GM23338 (cell line): ENCODE measurements at regions not wholly inside any gene's neighbourhood (a gene's known extent, or its start where the extent isn't known, plus 50 kb on each side); places are given as distances from the start of the nearest gene placed in this dataset.

Experiments used
- ATAC-seq: fragments of 200-7000 bp; cut with Tn5 transposase; 3 replicates; pipeline ENCODE4 v1.9.1; 2020
- DNase-seq: peaks from one replicate; pipeline ENCODE4 v3.0.0-alpha.2; 2015; ENCODE audit warnings: low spot score
- H2AFZ ChIP-seq: fragments of 200-600 bp; sonication (generic); 2 replicates; pipeline ENCODE4 v1.8.0; 2016; ENCODE audit warnings: antibody characterized with exemption, mild to moderate bottlenecking, moderate library complexity
- H3F3A ChIP-seq: fragments of 200-600 bp; sonication (generic); replicated peaks from 2 replicates; pipeline ENCODE4 v1.8.0; 2017; ENCODE audit warnings: antibody characterized with exemption, mixed run types, low read depth
- H3K27ac ChIP-seq: fragments of 200-600 bp; sonication (generic); 2 replicates; pipeline ENCODE4 v1.6.1; 2016; ENCODE audit warnings: low read depth
- H3K27me3 ChIP-seq: fragments of 200-600 bp; sonication (generic); 2 replicates; pipeline ENCODE4 v1.8.0; 2016; ENCODE audit warnings: mild to moderate bottlenecking, mixed run types, moderate library complexity; ENCODE audit not compliant: insufficient read depth
- H3K36me3 ChIP-seq: fragments of 200-600 bp; sonication (generic); 2 replicates; pipeline ENCODE4 v1.8.0; 2016; ENCODE audit warnings: mild to moderate bottlenecking; ENCODE audit not compliant: insufficient read depth
- H3K4me1 ChIP-seq: fragments of 200-600 bp; sonication (generic); 2 replicates; pipeline ENCODE4 v1.8.0; 2016; ENCODE audit warnings: mild to moderate bottlenecking, moderate library complexity; ENCODE audit not compliant: insufficient read depth
- H3K4me2 ChIP-seq: fragments of 200-600 bp; sonication (generic); 2 replicates; pipeline ENCODE4 v1.7.1; 2017; ENCODE audit warnings: mixed run types
- H3K4me3 ChIP-seq: fragments of 200-600 bp; sonication (generic); 2 replicates; pipeline ENCODE4 v1.6.1; 2016; ENCODE audit warnings: mixed run types
- H3K79me2 ChIP-seq: fragments of 200-600 bp; sonication (generic); replicated peaks from 2 replicates; pipeline ENCODE4 v1.8.0; 2017; ENCODE audit warnings: mild to moderate bottlenecking; ENCODE audit not compliant: insufficient read depth
- H3K9me2 ChIP-seq: fragments of 200-600 bp; sonication (generic); 2 replicates; pipeline ENCODE4 v1.8.0; 2017; ENCODE audit not compliant: insufficient read depth
- H4K20me1 ChIP-seq: fragments of 200-600 bp; sonication (generic); replicated peaks from 2 replicates; pipeline ENCODE4 v1.8.0; 2017; ENCODE audit warnings: mild to moderate bottlenecking; ENCODE audit not compliant: insufficient read depth
- H3K27ac Mint-ChIP-seq: 2 replicates; pipeline ENCODE4 v1.8.0; 2020; ENCODE audit warnings: inconsistent platforms, mild to moderate bottlenecking, moderate library complexity, mixed read lengths
- H3K27me3 Mint-ChIP-seq: 3 replicates; pipeline ENCODE4 v1.8.0; 2022; ENCODE audit warnings: low read depth, mild to moderate bottlenecking, moderate library complexity, mixed read lengths, inconsistent platforms; ENCODE audit not compliant: insufficient read depth, poor library complexity
- H3K36me3 Mint-ChIP-seq: 3 replicates; pipeline ENCODE4 v1.8.0; 2021; ENCODE audit warnings: low read depth, mild to moderate bottlenecking, inconsistent platforms, moderate library complexity, mixed read lengths
- H3K4me1 Mint-ChIP-seq: 3 replicates; pipeline ENCODE4 v1.8.0; 2020; ENCODE audit warnings: mild to moderate bottlenecking, inconsistent platforms, mixed read lengths
- H3K4me3 Mint-ChIP-seq: 3 replicates; pipeline ENCODE4 v1.8.0; 2021; ENCODE audit warnings: moderate library complexity, mild to moderate bottlenecking, inconsistent platforms, mixed read lengths
- H3K9me3 Mint-ChIP-seq: 3 replicates; pipeline ENCODE4 v1.8.0; 2020; ENCODE audit warnings: moderate library complexity, mild to moderate bottlenecking, inconsistent platforms, mixed read lengths
- CREB1 ChIP-seq: fragments of 250-450 bp; sonication (Bioruptor Pico); IDR thresholded peaks from 2 replicates; pipeline ENCODE4 v1.5.0; 2020; ENCODE audit warnings: low read depth, mild to moderate bottlenecking, moderate library complexity
- EZH2 ChIP-seq: fragments of 200-600 bp; sonication (generic); IDR thresholded peaks from one replicate; pipeline ENCODE4 v1.8.0; 2017; ENCODE audit warnings: antibody characterized with exemption, mild to moderate bottlenecking, low read depth; ENCODE audit not compliant: unreplicated experiment
- EZH2phosphoT487 ChIP-seq: fragments of 200-600 bp; sonication (generic); IDR thresholded peaks from one replicate; pipeline ENCODE4 v1.8.1; 2018; ENCODE audit warnings: antibody characterized with exemption; ENCODE audit not compliant: unreplicated experiment
- JUNB ChIP-seq: IDR thresholded peaks from one replicate; pipeline ENCODE4 v1.6.1; 2016; ENCODE audit warnings: antibody characterized with exemption; ENCODE audit not compliant: unreplicated experiment
- NANOG ChIP-seq: IDR thresholded peaks from 2 replicates; pipeline ENCODE4 v1.6.1; 2016; ENCODE audit warnings: antibody characterized with exemption, borderline replicate concordance
- POLR2AphosphoS5 ChIP-seq: IDR thresholded peaks from 2 replicates; pipeline ENCODE4 v1.6.1; 2016; ENCODE audit warnings: antibody characterized with exemption, low read depth
- STAT1 ChIP-seq: IDR thresholded peaks from one replicate; pipeline ENCODE4 v1.6.1; 2016; ENCODE audit warnings: antibody characterized with exemption; ENCODE audit not compliant: unreplicated experiment
- ZNF114 ChIP-seq: fragments of 250-450 bp; sonication (Bioruptor Pico); IDR thresholded peaks from 2 replicates; pipeline ENCODE4 v1.5.0; 2020; ENCODE audit warnings: mild to moderate bottlenecking, moderate library complexity
- ZNF331 ChIP-seq: fragments of 250-450 bp; sonication (Bioruptor Pico); IDR thresholded peaks from 2 replicates; pipeline ENCODE4 v1.5.0; 2020; ENCODE audit warnings: low read depth, mild to moderate bottlenecking, moderate library complexity
- TF ChIP-seq, protein P1 (sequence below): IDR thresholded peaks from one replicate; pipeline ENCODE4 v1.6.1; 2018; ENCODE audit warnings: antibody characterized with exemption; ENCODE audit not compliant: unreplicated experiment
- TF ChIP-seq, protein P2 (sequence below): IDR thresholded peaks from 2 replicates; pipeline ENCODE4 v1.6.1; 2016; ENCODE audit warnings: antibody characterized with exemption
- TF ChIP-seq, protein P3 (sequence below), 2 experiments: fragments of 200-600 bp in 1 of 2; sonication (generic) in 1 of 2; conservative IDR thresholded peaks; 2 replicates each; pipeline versions ENCODE4 v1.5.1 to v1.6.1; 2016 to 2017; ENCODE audit warnings: antibody characterized with exemption in 2 of 2, low read depth in 2 of 2, mild to moderate bottlenecking in 2 of 2, moderate library complexity in 1 of 2

DNA sequence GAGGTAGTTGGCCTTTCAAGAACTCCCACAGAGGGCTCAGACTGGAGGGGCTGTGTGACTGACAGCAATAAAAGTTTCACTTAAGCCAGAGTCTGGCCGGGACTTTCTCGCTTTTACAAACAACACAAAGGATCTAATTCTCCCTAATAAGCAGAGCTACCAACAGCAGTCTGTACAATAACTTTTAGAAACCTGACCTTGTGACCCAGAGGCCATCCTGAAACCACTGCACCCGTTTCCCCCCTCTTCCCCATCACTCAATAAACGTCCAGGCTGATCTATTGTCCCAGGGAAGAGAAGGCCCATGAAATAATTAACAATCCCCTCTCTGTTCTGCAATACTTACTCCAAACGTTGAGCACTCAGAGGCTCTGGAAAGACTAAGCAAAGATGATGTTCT lies 442.4 kb downstream of the ZIC3 start:
- H3K27me3 Mint-ChIP-seq = peaks cover 5% of the 10 kb centered on the region
- H3K36me3 Mint-ChIP-seq = no peaks in the 10 kb centered on the region
- ATAC-seq = no peak
- H3K9me2 ChIP-seq = no peaks in the 10 kb centered on the region
- H3K4me2 ChIP-seq = no peak overlapping the region
- H3F3A ChIP-seq = no peaks in the 10 kb centered on the region
- H3K4me3 ChIP-seq = no peak overlapping the region
- H3K36me3 ChIP-seq = no peaks in the 10 kb centered on the region
- H3K79me2 ChIP-seq = no peaks in the 10 kb centered on the region
- H3K4me1 ChIP-seq = no peaks in the 10 kb centered on the region
- H3K27ac Mint-ChIP-seq = no peak overlapping the region
- H3K27me3 ChIP-seq = no peaks in the 10 kb centered on the region
- no peaks in the 10 kb centered on the region for H3K9me3 Mint-ChIP-seq
- no peaks in the 10 kb centered on the region; the same call in 2 of the 3 replicates for H3K4me1 Mint-ChIP-seq
- no peak overlapping the region for H3K27ac ChIP-seq
- TF ChIP-seq, protein P1, sequence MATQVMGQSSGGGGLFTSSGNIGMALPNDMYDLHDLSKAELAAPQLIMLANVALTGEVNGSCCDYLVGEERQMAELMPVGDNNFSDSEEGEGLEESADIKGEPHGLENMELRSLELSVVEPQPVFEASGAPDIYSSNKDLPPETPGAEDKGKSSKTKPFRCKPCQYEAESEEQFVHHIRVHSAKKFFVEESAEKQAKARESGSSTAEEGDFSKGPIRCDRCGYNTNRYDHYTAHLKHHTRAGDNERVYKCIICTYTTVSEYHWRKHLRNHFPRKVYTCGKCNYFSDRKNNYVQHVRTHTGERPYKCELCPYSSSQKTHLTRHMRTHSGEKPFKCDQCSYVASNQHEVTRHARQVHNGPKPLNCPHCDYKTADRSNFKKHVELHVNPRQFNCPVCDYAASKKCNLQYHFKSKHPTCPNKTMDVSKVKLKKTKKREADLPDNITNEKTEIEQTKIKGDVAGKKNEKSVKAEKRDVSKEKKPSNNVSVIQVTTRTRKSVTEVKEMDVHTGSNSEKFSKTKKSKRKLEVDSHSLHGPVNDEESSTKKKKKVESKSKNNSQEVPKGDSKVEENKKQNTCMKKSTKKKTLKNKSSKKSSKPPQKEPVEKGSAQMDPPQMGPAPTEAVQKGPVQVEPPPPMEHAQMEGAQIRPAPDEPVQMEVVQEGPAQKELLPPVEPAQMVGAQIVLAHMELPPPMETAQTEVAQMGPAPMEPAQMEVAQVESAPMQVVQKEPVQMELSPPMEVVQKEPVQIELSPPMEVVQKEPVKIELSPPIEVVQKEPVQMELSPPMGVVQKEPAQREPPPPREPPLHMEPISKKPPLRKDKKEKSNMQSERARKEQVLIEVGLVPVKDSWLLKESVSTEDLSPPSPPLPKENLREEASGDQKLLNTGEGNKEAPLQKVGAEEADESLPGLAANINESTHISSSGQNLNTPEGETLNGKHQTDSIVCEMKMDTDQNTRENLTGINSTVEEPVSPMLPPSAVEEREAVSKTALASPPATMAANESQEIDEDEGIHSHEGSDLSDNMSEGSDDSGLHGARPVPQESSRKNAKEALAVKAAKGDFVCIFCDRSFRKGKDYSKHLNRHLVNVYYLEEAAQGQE = no peak
- no peak for TF ChIP-seq STAT1
- TF ChIP-seq EZH2 = no peak
- TF ChIP-seq NANOG = no peak
- TF ChIP-seq CREB1 (CRISPR knock-in tag) = no peak
- TF ChIP-seq ZNF331 = no peak
- no peak for TF ChIP-seq ZNF114 (CRISPR knock-in tag)
- TF ChIP-seq EZH2phosphoT487 = no peak
- TF ChIP-seq, protein P2, sequence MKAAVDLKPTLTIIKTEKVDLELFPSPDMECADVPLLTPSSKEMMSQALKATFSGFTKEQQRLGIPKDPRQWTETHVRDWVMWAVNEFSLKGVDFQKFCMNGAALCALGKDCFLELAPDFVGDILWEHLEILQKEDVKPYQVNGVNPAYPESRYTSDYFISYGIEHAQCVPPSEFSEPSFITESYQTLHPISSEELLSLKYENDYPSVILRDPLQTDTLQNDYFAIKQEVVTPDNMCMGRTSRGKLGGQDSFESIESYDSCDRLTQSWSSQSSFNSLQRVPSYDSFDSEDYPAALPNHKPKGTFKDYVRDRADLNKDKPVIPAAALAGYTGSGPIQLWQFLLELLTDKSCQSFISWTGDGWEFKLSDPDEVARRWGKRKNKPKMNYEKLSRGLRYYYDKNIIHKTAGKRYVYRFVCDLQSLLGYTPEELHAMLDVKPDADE = no peak
- TF ChIP-seq, protein P3, sequence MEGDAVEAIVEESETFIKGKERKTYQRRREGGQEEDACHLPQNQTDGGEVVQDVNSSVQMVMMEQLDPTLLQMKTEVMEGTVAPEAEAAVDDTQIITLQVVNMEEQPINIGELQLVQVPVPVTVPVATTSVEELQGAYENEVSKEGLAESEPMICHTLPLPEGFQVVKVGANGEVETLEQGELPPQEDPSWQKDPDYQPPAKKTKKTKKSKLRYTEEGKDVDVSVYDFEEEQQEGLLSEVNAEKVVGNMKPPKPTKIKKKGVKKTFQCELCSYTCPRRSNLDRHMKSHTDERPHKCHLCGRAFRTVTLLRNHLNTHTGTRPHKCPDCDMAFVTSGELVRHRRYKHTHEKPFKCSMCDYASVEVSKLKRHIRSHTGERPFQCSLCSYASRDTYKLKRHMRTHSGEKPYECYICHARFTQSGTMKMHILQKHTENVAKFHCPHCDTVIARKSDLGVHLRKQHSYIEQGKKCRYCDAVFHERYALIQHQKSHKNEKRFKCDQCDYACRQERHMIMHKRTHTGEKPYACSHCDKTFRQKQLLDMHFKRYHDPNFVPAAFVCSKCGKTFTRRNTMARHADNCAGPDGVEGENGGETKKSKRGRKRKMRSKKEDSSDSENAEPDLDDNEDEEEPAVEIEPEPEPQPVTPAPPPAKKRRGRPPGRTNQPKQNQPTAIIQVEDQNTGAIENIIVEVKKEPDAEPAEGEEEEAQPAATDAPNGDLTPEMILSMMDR (conservative IDR thresholded peaks at IDR 0.05; ENCODE audit: low read depth in 2 of 2) = no peak
- no peak for TF ChIP-seq POLR2AphosphoS5
- no peak for TF ChIP-seq JUNB
- H4K20me1 ChIP-seq = no peaks in the 10 kb centered on the region
- DNase-seq = no peak
- no peak overlapping the region for H2AFZ ChIP-seq
- no peak overlapping the region for H3K4me3 Mint-ChIP-seq
